HG02884 (cell line): ENCODE measurements at regions not wholly inside any gene's neighbourhood (a gene's known extent, or its start where the extent isn't known, plus 50 kb on each side); places are given as distances from the start of the nearest gene placed in this dataset.
"Not testable (repeated sequence)": the region's sequence is repeated elsewhere in the genome, so short reads cannot be mapped to it uniquely, and the experiment has no call there.

ENCODE experiments used
- ATAC-seq: cut with Tn5 transposase; IDR thresholded peaks from one replicate; pipeline ENCODE4 v1.9.1; 2021; ENCODE audit warnings: mild to moderate bottlenecking, moderate library complexity; ENCODE audit not compliant: unreplicated experiment

GRCh38 chr3:173217127-173217526 is 76.1 kb upstream of the SPATA16 start:
- no peak for ATAC-seq

GRCh38 chr3:173216063-173216462 is 75.0 kb upstream of the SPATA16 start:
- no peak for ATAC-seq

GRCh38 chr3:173214576-173214975 is 73.5 kb upstream of the SPATA16 start:
- no peak for ATAC-seq

GRCh38 chr3:173199568-173199967 is 58.5 kb upstream of the SPATA16 start:
- no peak for ATAC-seq

- ATAC-seq = not testable (repeated sequence)
These were observed 53.8 kb upstream of the SPATA16 start for GRCh38 chr3:173194868-173195267.

GRCh38 chr3:173191611-173192010 is 50.6 kb upstream of the SPATA16 start:
- ATAC-seq = no peak
